Smooth muscle cell (in vitro differentiated cells): ENCODE measurements at regions not wholly inside any gene's neighbourhood (a gene's known extent, or its start where the extent isn't known, plus 50 kb on each side); places are given as distances from the start of the nearest gene placed in this dataset.
A peak's percentile ranks its signal among the peaks of the same experiment; 100 is the strongest.

Source experiments
- DNase-seq: peaks from one replicate; lab custom pipeline; 2025; ENCODE audit not compliant: unreplicated experiment; lab: John Stamatoyannopoulos, UW
- H2AFZ ChIP-seq: fragments of 200-600 bp; sonication (generic); 2 replicates; pipeline ENCODE4 v1.6.0; 2016; ENCODE audit warnings: antibody characterized with exemption, low read depth, mild to moderate bottlenecking
- H3F3A ChIP-seq: fragments of 200-600 bp; sonication (generic); 2 replicates; pipeline ENCODE4 v1.6.0; 2017; ENCODE audit warnings: antibody characterized with exemption, low read depth
- H3K27ac ChIP-seq: fragments of 200-600 bp; sonication (generic); 2 replicates; pipeline ENCODE4 v1.5.1; 2016; ENCODE audit warnings: low read depth, mild to moderate bottlenecking
- H3K27me3 ChIP-seq: fragments of 200-600 bp; sonication (generic); 2 replicates; pipeline ENCODE4 v1.6.1; 2016; ENCODE audit warnings: low read depth, mild to moderate bottlenecking
- H3K36me3 ChIP-seq: fragments of 200-600 bp; sonication (generic); 2 replicates; pipeline ENCODE4 v1.5.1; 2016; ENCODE audit warnings: low read depth
- H3K4me1 ChIP-seq: fragments of 200-600 bp; sonication (generic); 2 replicates; pipeline ENCODE4 v1.5.1; 2016; ENCODE audit warnings: low read depth
- H3K4me2 ChIP-seq: fragments of 200-600 bp; sonication (generic); 2 replicates; pipeline ENCODE4 v1.6.0; 2016; ENCODE audit warnings: mild to moderate bottlenecking
- H3K4me3 ChIP-seq: fragments of 200-600 bp; sonication (generic); 2 replicates; pipeline ENCODE4 v1.5.1; 2016; ENCODE audit warnings: mild to moderate bottlenecking
- H3K79me2 ChIP-seq: fragments of 200-600 bp; sonication (generic); 2 replicates; pipeline ENCODE4 v1.6.0; 2016; ENCODE audit warnings: low read depth, mild to moderate bottlenecking
- H3K9ac ChIP-seq: fragments of 200-600 bp; sonication (generic); 2 replicates; pipeline ENCODE4 v1.6.0; 2016; ENCODE audit warnings: low read depth
- H3K9me3 ChIP-seq: fragments of 200-600 bp; sonication (generic); replicated peaks from 2 replicates; pipeline ENCODE4 v1.5.1; 2016; ENCODE audit warnings: low read depth
- H4K20me1 ChIP-seq: fragments of 200-600 bp; sonication (generic); 2 replicates; pipeline ENCODE4 v1.6.0; 2016; ENCODE audit warnings: low read depth
- WGBS: methylation state at CpG from one replicate; pipeline ENCODE4 v1.1.7; 2016; ENCODE audit warnings: low lambda C conversion rate; 5-methylcytosine and 5-hydroxymethylcytosine counted together
- TF ChIP-seq, protein P1 (sequence below): fragments of 200-600 bp; sonication (generic); IDR thresholded peaks from 2 replicates; pipeline ENCODE4 v1.5.1; 2017; ENCODE audit warnings: borderline replicate concordance, mild to moderate bottlenecking, antibody characterized with exemption; ENCODE audit not compliant: insufficient read depth, poor library complexity, severe bottlenecking

DNA sequence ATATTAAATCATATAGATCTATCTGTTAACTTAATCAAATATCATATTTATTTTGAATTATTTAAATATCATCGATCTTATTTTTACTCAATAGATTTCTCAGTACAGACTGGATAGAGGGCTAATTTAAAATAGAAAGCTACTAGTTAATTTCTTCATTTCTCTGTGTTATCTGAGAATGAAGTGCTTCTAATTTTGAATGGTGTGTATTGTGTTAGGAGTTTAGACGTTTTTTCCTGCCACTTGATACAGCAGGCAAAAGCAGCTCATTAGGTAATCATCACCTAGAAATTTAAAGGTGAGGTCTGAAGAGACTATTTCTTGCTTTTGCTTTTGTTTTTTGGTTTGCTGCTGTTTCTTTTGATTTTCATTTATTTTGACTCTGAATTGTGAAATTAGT is 948.8 kb upstream of the TENM3 start:
- Histone ChIP-seq H3K9ac (no peak overlapping the region), H3K4me2 (no peak overlapping the region), H4K20me1 (no peaks in the 10 kb centered on the region), H3K27me3 (peaks cover 4% of the 10 kb centered on the region), H3F3A (no peaks in the 10 kb centered on the region), H3K9me3 (no peaks in the 10 kb centered on the region), H3K27ac (no peak overlapping the region), H3K4me1 (no peaks in the 10 kb centered on the region), H2AFZ (no peak overlapping the region), H3K4me3 (no peak overlapping the region), H3K36me3 (no peaks in the 10 kb centered on the region), H3K79me2 (no peaks in the 10 kb centered on the region)
- DNase-seq = no peak
- TF ChIP-seq, protein P1, sequence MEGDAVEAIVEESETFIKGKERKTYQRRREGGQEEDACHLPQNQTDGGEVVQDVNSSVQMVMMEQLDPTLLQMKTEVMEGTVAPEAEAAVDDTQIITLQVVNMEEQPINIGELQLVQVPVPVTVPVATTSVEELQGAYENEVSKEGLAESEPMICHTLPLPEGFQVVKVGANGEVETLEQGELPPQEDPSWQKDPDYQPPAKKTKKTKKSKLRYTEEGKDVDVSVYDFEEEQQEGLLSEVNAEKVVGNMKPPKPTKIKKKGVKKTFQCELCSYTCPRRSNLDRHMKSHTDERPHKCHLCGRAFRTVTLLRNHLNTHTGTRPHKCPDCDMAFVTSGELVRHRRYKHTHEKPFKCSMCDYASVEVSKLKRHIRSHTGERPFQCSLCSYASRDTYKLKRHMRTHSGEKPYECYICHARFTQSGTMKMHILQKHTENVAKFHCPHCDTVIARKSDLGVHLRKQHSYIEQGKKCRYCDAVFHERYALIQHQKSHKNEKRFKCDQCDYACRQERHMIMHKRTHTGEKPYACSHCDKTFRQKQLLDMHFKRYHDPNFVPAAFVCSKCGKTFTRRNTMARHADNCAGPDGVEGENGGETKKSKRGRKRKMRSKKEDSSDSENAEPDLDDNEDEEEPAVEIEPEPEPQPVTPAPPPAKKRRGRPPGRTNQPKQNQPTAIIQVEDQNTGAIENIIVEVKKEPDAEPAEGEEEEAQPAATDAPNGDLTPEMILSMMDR = no peak
- 86% methylated on average over 2 of the region's 2 CpGs for WGBS

DNA sequence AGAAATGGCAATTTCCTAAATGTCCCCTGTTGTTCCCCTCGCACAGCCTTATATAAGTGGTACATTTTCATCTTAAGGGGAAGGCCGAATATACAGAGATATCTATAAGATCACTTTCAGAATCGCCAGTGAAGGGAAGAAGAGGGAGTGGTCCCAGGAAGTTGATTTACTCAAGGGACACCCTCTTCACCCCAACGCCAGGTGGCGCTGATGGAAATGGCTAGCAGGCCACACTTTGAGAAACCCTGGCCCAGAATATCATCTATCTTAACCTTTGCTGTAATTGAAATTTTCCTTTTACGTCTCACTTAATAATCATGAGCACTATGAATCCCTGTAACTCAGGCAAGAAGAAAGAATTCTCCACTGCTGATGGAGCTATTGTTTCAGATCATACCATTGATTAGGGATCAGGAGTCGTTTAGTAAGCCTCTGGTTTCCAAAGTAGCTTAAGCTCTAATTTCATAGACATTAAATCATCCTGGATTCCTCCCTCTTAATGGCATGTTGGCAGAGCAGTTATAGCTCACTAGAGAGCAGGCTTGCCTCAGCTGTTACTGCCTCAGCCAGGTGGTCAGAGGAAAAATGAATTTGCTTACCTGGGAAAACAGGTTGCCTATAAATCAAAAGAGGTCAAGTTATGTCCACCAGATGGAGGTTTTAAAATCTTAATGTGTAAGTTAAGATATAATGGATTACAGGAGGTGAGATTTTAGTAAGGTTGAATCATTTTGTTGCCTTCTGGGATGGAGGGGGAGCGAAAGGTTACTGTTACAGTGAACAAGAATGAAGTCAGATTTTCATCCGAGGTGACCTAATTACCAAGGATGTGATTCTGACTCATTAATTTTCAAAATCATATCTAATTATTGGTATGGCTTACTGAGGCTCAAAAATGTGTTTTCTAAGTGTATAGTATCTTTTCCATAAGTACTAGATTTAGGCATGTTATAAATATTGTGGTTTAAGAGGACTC is 941.2 kb upstream of the TENM3 start:
- H3K9me3 ChIP-seq = no peaks in the 10 kb centered on the region
- H3K9ac ChIP-seq = no peak overlapping the region
- no peaks in the 10 kb centered on the region for H3K79me2 ChIP-seq
- no peaks in the 10 kb centered on the region for H3K36me3 ChIP-seq
- H3F3A ChIP-seq = no peaks in the 10 kb centered on the region
- peak overlapping the region; percentile 14 for H2AFZ ChIP-seq
- H3K4me3 ChIP-seq = no peak overlapping the region
- no peaks in the 10 kb centered on the region for H3K4me1 ChIP-seq
- H4K20me1 ChIP-seq = no peaks in the 10 kb centered on the region
- no peak for DNase-seq
- 47% methylated on average over 9 of the region's 9 CpGs for WGBS
- peak overlapping the region; percentile 61 for H3K4me2 ChIP-seq
- TF ChIP-seq, protein P1 = peak; percentile 57
- no peak overlapping the region for H3K27ac ChIP-seq
- H3K27me3 ChIP-seq = no peaks in the 10 kb centered on the region

- TF ChIP-seq, protein P1 = no peak
- Histone ChIP-seq H3K27me3 (no peaks in the 10 kb centered on the region), H3K9me3 (no peaks in the 10 kb centered on the region), H3K9ac (no peak overlapping the region), H3K27ac (no peak overlapping the region), H3F3A (no peaks in the 10 kb centered on the region), H3K4me2 (no peak overlapping the region), H3K36me3 (no peaks in the 10 kb centered on the region), H2AFZ (no peak overlapping the region), H3K4me3 (no peak overlapping the region), H3K4me1 (no peaks in the 10 kb centered on the region), H4K20me1 (no peaks in the 10 kb centered on the region), H3K79me2 (no peaks in the 10 kb centered on the region)
- WGBS = 77% methylated on average over 2 of the region's 2 CpGs
- DNase-seq = no peak
These were observed 935.4 kb upstream of the TENM3 start for GRCh38 chr4:181307824-181308223.
